OCI-LY7 (cell line): ENCODE measurements at regions not wholly inside any gene's neighbourhood (a gene's known extent, or its start where the extent isn't known, plus 50 kb on each side); places are given as distances from the start of the nearest gene placed in this dataset.

Source experiments
- EZH2phosphoT487 ChIP-seq: fragments of 200-600 bp; sonication (generic); IDR thresholded peaks from 2 replicates; pipeline ENCODE4 v1.6.1; 2018; ENCODE audit warnings: low read depth, borderline replicate concordance, mild to moderate bottlenecking, mixed run types, antibody characterized with exemption, low read length, moderate library complexity, mixed read lengths
- TF ChIP-seq, protein P1 (sequence below): fragments of 200-600 bp; sonication (generic); conservative IDR thresholded peaks from 2 replicates; pipeline ENCODE4 v1.5.1; 2014; ENCODE audit warnings: mild to moderate bottlenecking, antibody characterized with exemption, low read length, moderate library complexity, mixed read lengths

DNA sequence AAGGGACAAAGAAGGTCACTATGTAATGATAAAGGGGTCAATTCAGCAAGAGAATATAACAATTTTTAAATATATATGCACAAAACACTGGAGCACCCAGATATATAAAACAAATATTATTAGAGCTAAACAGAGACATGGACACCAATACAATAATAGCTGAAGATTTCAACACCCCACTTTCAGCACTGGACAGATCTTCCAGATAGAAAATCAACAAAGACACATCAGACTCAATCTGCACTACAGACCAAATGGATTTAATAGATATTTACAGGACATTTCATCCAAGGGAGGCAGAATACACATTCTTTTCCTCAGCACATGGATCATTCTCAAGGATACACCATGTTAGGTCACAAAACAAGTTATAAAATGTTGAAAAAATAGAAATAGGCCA, 111.4 kb downstream of the SOX3 start:
- TF ChIP-seq, protein P1, sequence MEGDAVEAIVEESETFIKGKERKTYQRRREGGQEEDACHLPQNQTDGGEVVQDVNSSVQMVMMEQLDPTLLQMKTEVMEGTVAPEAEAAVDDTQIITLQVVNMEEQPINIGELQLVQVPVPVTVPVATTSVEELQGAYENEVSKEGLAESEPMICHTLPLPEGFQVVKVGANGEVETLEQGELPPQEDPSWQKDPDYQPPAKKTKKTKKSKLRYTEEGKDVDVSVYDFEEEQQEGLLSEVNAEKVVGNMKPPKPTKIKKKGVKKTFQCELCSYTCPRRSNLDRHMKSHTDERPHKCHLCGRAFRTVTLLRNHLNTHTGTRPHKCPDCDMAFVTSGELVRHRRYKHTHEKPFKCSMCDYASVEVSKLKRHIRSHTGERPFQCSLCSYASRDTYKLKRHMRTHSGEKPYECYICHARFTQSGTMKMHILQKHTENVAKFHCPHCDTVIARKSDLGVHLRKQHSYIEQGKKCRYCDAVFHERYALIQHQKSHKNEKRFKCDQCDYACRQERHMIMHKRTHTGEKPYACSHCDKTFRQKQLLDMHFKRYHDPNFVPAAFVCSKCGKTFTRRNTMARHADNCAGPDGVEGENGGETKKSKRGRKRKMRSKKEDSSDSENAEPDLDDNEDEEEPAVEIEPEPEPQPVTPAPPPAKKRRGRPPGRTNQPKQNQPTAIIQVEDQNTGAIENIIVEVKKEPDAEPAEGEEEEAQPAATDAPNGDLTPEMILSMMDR = no peak
- TF ChIP-seq EZH2phosphoT487 = no peak
